AG04449 (cell line): ENCODE measurements at regions not wholly inside any gene's neighbourhood (a gene's known extent, or its start where the extent isn't known, plus 50 kb on each side); places are given as distances from the start of the nearest gene placed in this dataset.
"Not testable (repeated sequence)": the region's sequence is repeated elsewhere in the genome, so short reads cannot be mapped to it uniquely, and the experiment has no call there.

Source experiments
- CTCF ChIA-PET: fragments of 350-600 bp; formaldehyde crosslinking; extraction: SDS; loops from one replicate; lab custom pipeline; 2021; ENCODE audit warnings: antibody characterized with exemption; lab: Yijun Ruan, JAX
- POLR2A ChIA-PET: fragments of 400-600, 350-600 bp; formaldehyde crosslinking; extraction: SDS; loops from one replicate; lab custom pipeline; 2020; ENCODE audit warnings: antibody characterized with exemption, inconsistent platforms; lab: Yijun Ruan, JAX
- DNase-seq: peaks from one replicate; pipeline ENCODE4 v3.0.0-alpha.2; 2010; ENCODE audit warnings: low read depth, low spot score
- H3K4me3 ChIP-seq: 2 replicates; pipeline ENCODE4 v1.5.1; 2011; ENCODE audit warnings: low read depth, mild to moderate bottlenecking, control low read depth, low read length
- CTCF ChIP-seq: IDR thresholded peaks from one replicate; pipeline ENCODE4 v1.5.1; 2011; ENCODE audit warnings: mild to moderate bottlenecking, moderate library complexity, low read length, control low read depth, inconsistent platforms; ENCODE audit not compliant: insufficient read depth; ENCODE audit errors: missing control alignments

- DNase-seq: no peak
- ChIA-PET POLR2A (no interaction called here), CTCF (no interaction called here)
- H3K4me3 ChIP-seq: no peak overlapping the region
- TF ChIP-seq CTCF: no peak
Observed at GRCh38 chr4:162837241-162837640, 329.4 kb downstream of the NAF1 start.

- no peak for TF ChIP-seq CTCF
- ChIA-PET CTCF (no interaction called here), POLR2A (no interaction called here)
- DNase-seq: no peak
- no peak overlapping the region for H3K4me3 ChIP-seq
Observed at GRCh38 chr4:162836773-162837172, 329.9 kb downstream of the NAF1 start.

GRCh38 chr4:162836258-162836657 is 330.4 kb downstream of the NAF1 start:
- CTCF ChIA-PET, DNase-seq, POLR2A ChIA-PET, H3K4me3 ChIP-seq: not testable (repeated sequence)

GRCh38 chr4:162830899-162831298 is 335.8 kb downstream of the NAF1 start:
- no peak for TF ChIP-seq CTCF
- CTCF ChIA-PET: no interaction called here
- POLR2A ChIA-PET: no interaction called here
- no peak overlapping the region for H3K4me3 ChIP-seq
- DNase-seq: no peak

- CTCF ChIA-PET, DNase-seq, H3K4me3 ChIP-seq, POLR2A ChIA-PET: not testable (repeated sequence)
Observed at GRCh38 chr4:162817374-162817773, 349.3 kb downstream of the NAF1 start.

- TF ChIP-seq CTCF: no peak
- ChIA-PET CTCF (no interaction called here), POLR2A (no interaction called here)
- no peak overlapping the region for H3K4me3 ChIP-seq
- no peak for DNase-seq
Observed at GRCh38 chr4:162804351-162804924, 362.3 kb downstream of the NAF1 start.

GRCh38 chr4:162803378-162803777 is 363.3 kb downstream of the NAF1 start:
- DNase-seq: no peak
- ChIA-PET POLR2A (no interaction called here), CTCF (no interaction called here)
- no peak overlapping the region for H3K4me3 ChIP-seq
- TF ChIP-seq CTCF: no peak

- no peak overlapping the region for H3K4me3 ChIP-seq
- no peak for TF ChIP-seq CTCF
- POLR2A ChIA-PET: no interaction called here
- CTCF ChIA-PET: no interaction called here
- no peak for DNase-seq
Observed at GRCh38 chr4:162797108-162797507, 369.6 kb downstream of the NAF1 start.
